Endodermal cell (in vitro differentiated cells): ENCODE measurements at regions not wholly inside any gene's neighbourhood (a gene's known extent, or its start where the extent isn't known, plus 50 kb on each side); places are given as distances from the start of the nearest gene placed in this dataset.

ENCODE experiments used
- DNase-seq: peaks from one replicate; pipeline ENCODE4 v3.0.0-alpha.2; 2017
- H3K27ac ChIP-seq: 2 replicates; pipeline ENCODE4 v1.5.1; 2013; ENCODE audit warnings: mild to moderate bottlenecking, low read depth, low read length, moderate library complexity
- H3K27me3 ChIP-seq: 2 replicates; pipeline ENCODE4 v1.6.1; 2013; ENCODE audit warnings: mild to moderate bottlenecking, low read length, moderate library complexity; ENCODE audit not compliant: insufficient read depth, control insufficient read depth, poor library complexity, severe bottlenecking
- H3K36me3 ChIP-seq: 2 replicates; pipeline ENCODE4 v1.7.0; 2013; ENCODE audit warnings: mild to moderate bottlenecking, low read length, moderate library complexity; ENCODE audit not compliant: control insufficient read depth, insufficient read depth
- H3K4me1 ChIP-seq: one replicate; pipeline ENCODE4 v1.7.0; 2013; ENCODE audit warnings: low read length; ENCODE audit not compliant: control insufficient read depth, insufficient read depth
- H3K4me3 ChIP-seq: 2 replicates; pipeline ENCODE4 v1.5.1; 2013; ENCODE audit warnings: mild to moderate bottlenecking, low read length, moderate library complexity
- H3K9ac ChIP-seq: 2 replicates; pipeline ENCODE4 v1.6.1; 2013; ENCODE audit warnings: mild to moderate bottlenecking, low read length, moderate library complexity; ENCODE audit not compliant: poor library complexity, severe bottlenecking; ENCODE audit errors: extremely low read depth
- H3K9me3 ChIP-seq: 2 replicates; pipeline ENCODE4 v1.6.1; 2013; ENCODE audit warnings: mild to moderate bottlenecking, low read length, moderate library complexity; ENCODE audit not compliant: control insufficient read depth
- H3K27ac Mint-ChIP-seq: 2 replicates; pipeline ENCODE4 v1.8.0; 2020; ENCODE audit warnings: mixed read lengths
- H3K27me3 Mint-ChIP-seq: 2 replicates; pipeline ENCODE4 v1.8.0; 2021; ENCODE audit warnings: mild to moderate bottlenecking, mixed read lengths; ENCODE audit not compliant: insufficient read depth
- H3K36me3 Mint-ChIP-seq: 2 replicates; pipeline ENCODE4 v1.8.0; 2020; ENCODE audit warnings: low read depth, mixed read lengths
- H3K4me1 Mint-ChIP-seq: 2 replicates; pipeline ENCODE4 v1.8.0; 2020; ENCODE audit warnings: mixed read lengths
- H3K4me3 Mint-ChIP-seq: 2 replicates; pipeline ENCODE4 v1.8.0; 2020; ENCODE audit warnings: mild to moderate bottlenecking, moderate library complexity, mixed read lengths
- H3K9me3 Mint-ChIP-seq: 2 replicates; pipeline ENCODE4 v1.8.0; 2020; ENCODE audit warnings: mild to moderate bottlenecking, mixed read lengths
- CTCF ChIP-seq: fragments of 200-600 bp; sonication (generic); conservative IDR thresholded peaks from 2 replicates; pipeline ENCODE4 v1.5.0; 2021; ENCODE audit warnings: antibody characterized with exemption, mild to moderate bottlenecking
- WGBS, 2 experiments: methylation state at CpG; one replicate each; pipeline versions ENCODE4 v1.1.5 to v1.1.7; 2013; ENCODE audit warnings: missing lambda C conversion rate in 2 of 2, mixed read lengths in 1 of 2; ENCODE audit not compliant: insufficient coverage in 1 of 2, insufficient read length in 1 of 2; 5-methylcytosine and 5-hydroxymethylcytosine counted together

- peaks cover 10% of the 10 kb centered on the region for H3K4me1 ChIP-seq
- no peak for TF ChIP-seq CTCF
- WGBS, 2 experiments, result 87 to 90% methylated on average over 4 to 5 of the region's 5 CpGs
- no peak overlapping the region for H3K4me3 ChIP-seq
- peaks cover 18% of the 10 kb centered on the region for H3K4me1 Mint-ChIP-seq
- H3K36me3 Mint-ChIP-seq, result no peaks in the 10 kb centered on the region
- H3K27ac ChIP-seq, result no peak overlapping the region
- no peaks in the 10 kb centered on the region for H3K9me3 Mint-ChIP-seq
- no peak for DNase-seq
- no peak overlapping the region for H3K27ac Mint-ChIP-seq
- no peaks in the 10 kb centered on the region for H3K27me3 Mint-ChIP-seq
- H3K9ac ChIP-seq, result no peak overlapping the region
- no peaks in the 10 kb centered on the region for H3K36me3 ChIP-seq
- no peaks in the 10 kb centered on the region for H3K9me3 ChIP-seq
- H3K27me3 ChIP-seq, result no peaks in the 10 kb centered on the region
- no peak overlapping the region for H3K4me3 Mint-ChIP-seq
These were observed 509.2 kb downstream of the TDRD15 start for GRCh38 chr2:21633015-21633414.

- Histone ChIP-seq H3K36me3 (no peaks in the 10 kb centered on the region), H3K9ac (no peak overlapping the region), H3K27me3 (no peaks in the 10 kb centered on the region), H3K4me3 (no peak overlapping the region), H3K27ac (no peak overlapping the region), H3K4me1 (peaks cover 10% of the 10 kb centered on the region), H3K9me3 (no peaks in the 10 kb centered on the region)
- no peak overlapping the region for H3K4me3 Mint-ChIP-seq
- no peaks in the 10 kb centered on the region for H3K9me3 Mint-ChIP-seq
- 79 to 80% methylated on average over 3 to 6 of the region's 6 CpGs for WGBS, 2 experiments
- H3K27me3 Mint-ChIP-seq, result no peaks in the 10 kb centered on the region
- H3K27ac Mint-ChIP-seq, result no peak overlapping the region
- TF ChIP-seq CTCF, result no peak
- peaks cover 18% of the 10 kb centered on the region for H3K4me1 Mint-ChIP-seq
- no peaks in the 10 kb centered on the region for H3K36me3 Mint-ChIP-seq
- peak; percentile 55 for DNase-seq
These were observed 509.7 kb downstream of the TDRD15 start for GRCh38 chr2:21633466-21633865.

GRCh38 chr2:21633911-21634310 is 510.1 kb downstream of the TDRD15 start:
- TF ChIP-seq CTCF, result no peak
- no peak overlapping the region for H3K27ac ChIP-seq
- H3K4me1 Mint-ChIP-seq, result peaks cover 18% of the 10 kb centered on the region
- H3K27me3 Mint-ChIP-seq, result no peaks in the 10 kb centered on the region
- H3K27ac Mint-ChIP-seq, result no peak overlapping the region
- no peak overlapping the region for H3K4me3 ChIP-seq
- H3K4me1 ChIP-seq, result peaks cover 10% of the 10 kb centered on the region
- H3K4me3 Mint-ChIP-seq, result no peak overlapping the region
- no peaks in the 10 kb centered on the region for H3K36me3 ChIP-seq
- no peak for DNase-seq
- 87 to 98% methylated on average over 5 to 6 of the region's 7 CpGs for WGBS, 2 experiments
- no peaks in the 10 kb centered on the region for H3K9me3 ChIP-seq
- no peaks in the 10 kb centered on the region for H3K36me3 Mint-ChIP-seq
- no peaks in the 10 kb centered on the region for H3K9me3 Mint-ChIP-seq
- H3K9ac ChIP-seq, result no peak overlapping the region
- H3K27me3 ChIP-seq, result no peaks in the 10 kb centered on the region
